NCI-H146 (cell line): ENCODE measurements at regions not wholly inside any gene's neighbourhood (a gene's known extent, or its start where the extent isn't known, plus 50 kb on each side); places are given as distances from the start of the nearest gene placed in this dataset.

ENCODE experiments used
- DNase-seq: peaks from one replicate; lab custom pipeline; 2025; lab: John Stamatoyannopoulos, UW

GRCh38 chr6:40937491-40937890 is 101.5 kb downstream of the UNC5CL start:
- DNase-seq, result no peak

GRCh38 chr6:40936818-40937251 is 102.2 kb downstream of the UNC5CL start:
- no peak for DNase-seq

GRCh38 chr6:40933864-40934263 is 105.2 kb downstream of the UNC5CL start:
- no peak for DNase-seq

- no peak for DNase-seq
Measured at GRCh38 chr6:40932953-40933352, 106.1 kb downstream of the UNC5CL start.

- no peak for DNase-seq
Measured at GRCh38 chr6:40932366-40932765, 106.7 kb downstream of the UNC5CL start.

- no peak for DNase-seq
Measured at GRCh38 chr6:40931931-40932330, 107.1 kb downstream of the UNC5CL start.

GRCh38 chr6:40930555-40930954 is 108.5 kb downstream of the UNC5CL start:
- DNase-seq, result no peak

GRCh38 chr6:40930045-40930444 is 109.0 kb downstream of the UNC5CL start:
- no peak for DNase-seq

- DNase-seq, result no peak
Measured at GRCh38 chr6:40929176-40929575, 109.8 kb downstream of the UNC5CL start.

- DNase-seq, result no peak
Measured at GRCh38 chr6:40928763-40929162, 110.3 kb downstream of the UNC5CL start.

- no peak for DNase-seq
Measured at GRCh38 chr6:40928307-40928706, 110.7 kb downstream of the UNC5CL start.

- no peak for DNase-seq
Measured at GRCh38 chr6:40925341-40925740, 113.7 kb downstream of the UNC5CL start.

- no peak for DNase-seq
Measured at GRCh38 chr6:40924839-40925238, 114.2 kb downstream of the UNC5CL start.

- DNase-seq, result no peak
Measured at GRCh38 chr6:40923880-40924279, 115.1 kb downstream of the UNC5CL start.

GRCh38 chr6:40923326-40923725 is 115.7 kb downstream of the UNC5CL start:
- peak; percentile 5 for DNase-seq

- DNase-seq, result no peak
Measured at GRCh38 chr6:40922281-40922680, 116.7 kb downstream of the UNC5CL start.

GRCh38 chr6:40918040-40918651 is 120.9 kb downstream of the UNC5CL start:
- no peak for DNase-seq

- no peak for DNase-seq
Measured at GRCh38 chr6:40917603-40918002, 121.4 kb downstream of the UNC5CL start.

- no peak for DNase-seq
Measured at GRCh38 chr6:40916845-40917244, 122.2 kb downstream of the UNC5CL start.

GRCh38 chr6:40915165-40915564 is 123.9 kb downstream of the UNC5CL start:
- no peak for DNase-seq

GRCh38 chr6:40914005-40914404 is 125.0 kb downstream of the UNC5CL start:
- no peak for DNase-seq

GRCh38 chr6:40912158-40912946 is 126.7 kb downstream of the UNC5CL start:
- DNase-seq, result peak; percentile 83

- no peak for DNase-seq
Measured at GRCh38 chr6:40910260-40910893, 128.6 kb downstream of the UNC5CL start.
